GM06990 (cell line): ENCODE measurements at regions not wholly inside any gene's neighbourhood (a gene's known extent, or its start where the extent isn't known, plus 50 kb on each side); places are given as distances from the start of the nearest gene placed in this dataset.
A peak's percentile ranks its signal among the peaks of the same experiment; 100 is the strongest.

Experiments
- DNase-seq: peaks from one replicate; pipeline ENCODE4 v3.0.0-alpha.2; 2011; ENCODE audit not compliant: insufficient read length; ENCODE audit errors: extremely low read depth
- H3K27me3 ChIP-seq: replicated peaks from 2 replicates; pipeline ENCODE4 v1.6.0; 2011; ENCODE audit warnings: low read length; ENCODE audit not compliant: control insufficient read depth, insufficient read depth
- H3K36me3 ChIP-seq: 2 replicates; pipeline ENCODE4 v1.5.1; 2011; ENCODE audit warnings: low read length; ENCODE audit not compliant: control insufficient read depth, insufficient read depth
- H3K4me3 ChIP-seq: replicated peaks from 2 replicates; pipeline ENCODE4 v1.5.1; 2011; ENCODE audit warnings: low read depth, mild to moderate bottlenecking, control low read depth, low read length
- CTCF ChIP-seq: IDR thresholded peaks from 2 replicates; pipeline ENCODE4 v1.5.1; 2011; ENCODE audit warnings: low read length, control low read depth, mild to moderate bottlenecking, inconsistent platforms; ENCODE audit not compliant: insufficient read depth, poor library complexity, severe bottlenecking

DNA sequence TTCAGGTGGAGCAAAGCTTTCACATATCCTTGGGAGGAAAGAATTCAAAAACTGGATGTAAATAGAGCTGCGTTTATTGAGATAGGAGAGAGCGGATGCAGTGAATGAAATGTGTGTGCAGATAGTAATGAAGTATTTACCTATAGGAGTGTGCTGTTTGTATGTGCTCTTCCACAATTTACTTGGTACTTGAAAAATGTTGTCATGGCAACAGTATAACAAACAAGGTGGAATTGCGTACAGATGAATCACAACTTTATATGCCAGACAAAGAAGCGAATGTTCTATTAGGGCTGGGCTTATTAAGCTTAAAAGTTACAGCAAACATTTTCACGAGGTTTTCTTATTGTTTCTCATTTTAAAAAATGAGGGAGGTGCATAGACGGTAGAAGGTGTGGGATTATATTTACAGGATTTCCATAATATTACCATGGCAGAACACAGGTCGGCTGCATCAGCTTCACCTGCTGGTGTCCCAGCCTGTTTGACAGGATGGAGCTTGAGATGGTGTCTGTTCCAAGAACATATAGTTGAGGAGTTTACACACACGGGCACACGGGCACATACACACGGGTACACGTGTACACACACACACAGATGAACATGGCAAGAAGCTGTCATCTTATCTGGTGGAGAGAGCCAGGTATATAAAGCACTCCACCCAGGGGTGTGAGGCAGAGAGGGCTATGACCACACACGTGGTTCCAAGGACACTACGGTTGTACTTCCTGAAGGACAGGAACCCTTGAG, 155.7 kb downstream of the RMI1 start:
- TF ChIP-seq CTCF: no peak
- Histone ChIP-seq H3K27me3 (no peaks in the 10 kb centered on the region), H3K36me3 (no peaks in the 10 kb centered on the region), H3K4me3 (no peak overlapping the region)
- no peak for DNase-seq

- Histone ChIP-seq H3K27me3 (no peaks in the 10 kb centered on the region), H3K36me3 (no peaks in the 10 kb centered on the region), H3K4me3 (no peak overlapping the region)
- no peak for TF ChIP-seq CTCF
- DNase-seq: no peak
These were observed 157.4 kb downstream of the RMI1 start for GRCh38 chr9:84137968-84138367.

DNA sequence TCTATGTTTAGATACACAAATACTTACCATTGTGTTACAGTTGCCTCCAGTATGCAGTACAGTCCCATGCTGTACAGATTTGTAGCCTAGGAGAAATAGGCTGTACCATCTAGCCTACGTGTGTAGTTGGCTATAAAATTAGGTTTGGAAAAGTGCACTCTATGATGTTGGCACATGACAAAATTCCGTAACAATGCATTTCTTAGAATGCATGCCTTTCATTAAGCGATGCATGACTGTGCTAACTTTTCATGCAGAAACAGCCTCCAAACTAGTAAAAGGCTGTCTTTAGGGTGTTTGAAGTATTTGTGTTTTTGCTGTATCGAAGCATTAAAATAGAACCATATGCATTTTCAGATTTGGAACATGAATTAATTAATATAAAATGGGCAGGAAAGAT, 157.9 kb downstream of the RMI1 start:
- no peak for DNase-seq
- Histone ChIP-seq H3K27me3 (no peaks in the 10 kb centered on the region), H3K36me3 (no peaks in the 10 kb centered on the region), H3K4me3 (no peak overlapping the region)
- no peak for TF ChIP-seq CTCF

DNA sequence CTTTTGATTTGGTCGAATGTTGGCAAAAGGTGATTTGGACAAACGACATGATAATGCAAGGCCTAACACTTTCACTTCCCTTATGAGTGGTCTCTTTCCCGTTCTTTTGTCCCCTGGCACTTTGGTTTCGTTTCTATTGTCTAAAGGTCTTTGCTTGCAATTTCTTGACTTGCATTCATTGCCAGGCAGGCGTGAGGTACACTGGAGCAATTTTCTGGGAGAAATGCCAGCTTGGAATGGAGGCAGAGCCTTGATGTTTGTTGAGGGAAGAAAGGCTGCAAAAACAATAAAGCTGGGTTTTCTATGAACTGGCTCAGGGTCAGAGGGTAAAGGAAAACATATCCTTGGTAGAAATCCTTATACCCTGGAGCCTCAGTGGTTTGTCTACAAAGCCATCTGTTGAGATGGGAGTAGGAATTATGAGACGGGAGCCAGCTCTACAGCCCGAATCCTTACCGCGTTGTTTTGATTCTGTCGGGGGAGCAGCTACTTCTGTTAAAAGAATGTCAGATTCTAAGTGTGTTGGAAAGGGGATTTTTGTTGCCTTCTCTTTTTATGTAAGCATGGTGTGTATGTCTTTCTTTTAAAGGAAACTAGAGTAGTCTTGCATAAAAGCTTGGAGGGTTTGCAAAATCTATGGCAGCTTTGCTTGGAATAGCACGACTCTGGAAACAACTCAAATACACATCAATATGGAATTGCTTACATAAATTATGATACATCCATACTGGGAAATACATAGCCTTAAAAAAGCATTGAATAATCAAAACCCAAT, 158.9 kb downstream of the RMI1 start:
- H3K27me3 ChIP-seq: no peaks in the 10 kb centered on the region
- no peak for DNase-seq
- H3K36me3 ChIP-seq: no peaks in the 10 kb centered on the region
- TF ChIP-seq CTCF: no peak
- H3K4me3 ChIP-seq: peak overlapping the region; percentile 14

DNA sequence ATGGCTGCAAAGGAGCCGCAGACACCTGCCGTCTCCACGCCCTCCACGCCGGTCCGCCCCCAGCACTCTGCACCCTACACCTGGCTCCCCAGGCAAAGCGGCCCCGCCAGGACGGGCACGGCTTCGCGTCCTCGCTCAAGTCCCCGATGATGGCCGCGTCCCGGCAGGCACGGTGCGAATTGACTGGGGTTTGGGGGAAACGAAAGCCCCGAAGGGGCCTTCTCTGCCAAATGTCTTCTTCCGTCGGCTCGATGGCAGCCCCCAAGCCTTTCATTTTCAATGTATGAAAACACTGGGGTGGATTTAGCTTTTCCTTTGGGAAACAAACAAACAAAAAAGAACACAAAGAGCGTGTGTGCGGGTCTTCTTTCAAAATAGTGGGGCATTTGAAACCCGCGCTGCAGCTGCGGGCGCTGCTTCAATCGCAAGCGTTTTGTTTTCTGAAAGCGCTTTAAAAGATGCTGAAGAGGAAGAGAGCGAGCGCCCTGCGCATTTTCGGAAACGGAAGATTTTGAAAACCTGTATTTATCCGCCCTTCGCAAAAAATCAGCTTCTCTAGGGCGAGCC, 160.0 kb downstream of the RMI1 start:
- DNase-seq: peak; percentile 28
- peak overlapping the region; percentile 56 for H3K4me3 ChIP-seq
- TF ChIP-seq CTCF: no peak
- no peaks in the 10 kb centered on the region for H3K36me3 ChIP-seq
- H3K27me3 ChIP-seq: no peaks in the 10 kb centered on the region
